Loucy (cell line): ENCODE measurements at regions not wholly inside any gene's neighbourhood (a gene's known extent, or its start where the extent isn't known, plus 50 kb on each side); places are given as distances from the start of the nearest gene placed in this dataset.

ENCODE experiments used
- EZH2phosphoT487 ChIP-seq: fragments of 200-600 bp; IDR thresholded peaks from 2 replicates; pipeline ENCODE4 v1.6.1; 2018; ENCODE audit warnings: antibody characterized with exemption, mild to moderate bottlenecking, moderate library complexity, borderline replicate concordance
- TF ChIP-seq, protein P1 (sequence below): fragments of 200-600 bp; sonication (generic); conservative IDR thresholded peaks from 2 replicates; pipeline ENCODE4 v1.5.1; 2014; ENCODE audit warnings: mild to moderate bottlenecking, antibody characterized with exemption, low read length

DNA sequence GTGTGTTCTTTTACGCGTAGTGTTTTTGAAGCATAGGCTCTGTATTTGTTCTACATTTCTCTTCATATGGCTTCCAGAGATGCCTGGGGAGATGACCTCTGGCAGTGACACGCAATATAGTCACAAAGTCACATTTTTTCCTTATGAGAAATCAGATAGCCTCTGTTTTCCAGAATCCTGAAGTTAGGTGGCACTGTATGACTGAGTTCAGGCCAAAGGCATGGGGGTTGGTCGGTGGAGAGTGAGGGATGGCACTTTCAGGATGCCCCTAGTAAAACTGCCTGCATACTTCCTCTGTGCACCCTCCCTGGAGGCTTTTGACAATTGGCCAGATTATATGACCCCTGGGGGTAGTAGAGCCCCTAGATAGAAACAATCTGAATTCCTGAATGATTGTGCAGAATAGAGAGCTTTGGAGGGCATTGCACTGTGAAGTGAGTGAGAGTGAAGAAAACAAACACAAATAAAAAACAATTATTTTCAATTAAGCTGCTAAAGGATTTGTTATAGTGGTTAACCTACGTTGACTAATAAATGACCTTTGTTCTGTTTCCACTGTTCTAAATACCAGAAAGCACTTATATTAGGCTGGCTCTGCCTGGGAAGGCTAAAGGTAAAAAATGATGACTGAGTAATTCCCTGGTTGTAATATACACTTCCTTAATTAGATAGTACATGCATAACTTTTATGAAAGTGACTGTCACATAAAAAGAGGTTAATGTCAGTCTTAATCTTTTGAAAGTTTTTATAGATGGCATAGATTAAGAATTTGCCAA, 1660.8 kb downstream of the PLA2G4A start:
- TF ChIP-seq, protein P1, sequence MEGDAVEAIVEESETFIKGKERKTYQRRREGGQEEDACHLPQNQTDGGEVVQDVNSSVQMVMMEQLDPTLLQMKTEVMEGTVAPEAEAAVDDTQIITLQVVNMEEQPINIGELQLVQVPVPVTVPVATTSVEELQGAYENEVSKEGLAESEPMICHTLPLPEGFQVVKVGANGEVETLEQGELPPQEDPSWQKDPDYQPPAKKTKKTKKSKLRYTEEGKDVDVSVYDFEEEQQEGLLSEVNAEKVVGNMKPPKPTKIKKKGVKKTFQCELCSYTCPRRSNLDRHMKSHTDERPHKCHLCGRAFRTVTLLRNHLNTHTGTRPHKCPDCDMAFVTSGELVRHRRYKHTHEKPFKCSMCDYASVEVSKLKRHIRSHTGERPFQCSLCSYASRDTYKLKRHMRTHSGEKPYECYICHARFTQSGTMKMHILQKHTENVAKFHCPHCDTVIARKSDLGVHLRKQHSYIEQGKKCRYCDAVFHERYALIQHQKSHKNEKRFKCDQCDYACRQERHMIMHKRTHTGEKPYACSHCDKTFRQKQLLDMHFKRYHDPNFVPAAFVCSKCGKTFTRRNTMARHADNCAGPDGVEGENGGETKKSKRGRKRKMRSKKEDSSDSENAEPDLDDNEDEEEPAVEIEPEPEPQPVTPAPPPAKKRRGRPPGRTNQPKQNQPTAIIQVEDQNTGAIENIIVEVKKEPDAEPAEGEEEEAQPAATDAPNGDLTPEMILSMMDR: no peak
- TF ChIP-seq EZH2phosphoT487: no peak
